CD14-positive monocyte (primary cell): ENCODE measurements at regions not wholly inside any gene's neighbourhood (a gene's known extent, or its start where the extent isn't known, plus 50 kb on each side); places are given as distances from the start of the nearest gene placed in this dataset.

Experiments
- DNase-seq, 3 donors: peaks; one replicate each; pipeline ENCODE4 v3.0.0-alpha.2; 2011 to 2022
- H2AFZ ChIP-seq: 2 replicates; pipeline ENCODE4 v1.6.0; 2012; ENCODE audit warnings: mild to moderate bottlenecking, low read depth, low read length, inconsistent platforms; ENCODE audit not compliant: insufficient read depth, poor library complexity, severe bottlenecking
- H3K27ac ChIP-seq, 2 donors: 1 replicate in 1 of 2; 2 replicates in 1 of 2; pipeline ENCODE4 v1.5.1; 2012 to 2013; ENCODE audit warnings: low read length in 2 of 2, control low read depth in 1 of 2, inconsistent platforms in 1 of 2, low read depth in 1 of 2, mild to moderate bottlenecking in 1 of 2
- H3K27me3 ChIP-seq, 2 donors: one replicate each; pipeline versions ENCODE4 v1.6.0 to v1.6.1; 2011 to 2013; ENCODE audit warnings: low read length in 2 of 2; ENCODE audit not compliant: control insufficient read depth in 2 of 2, insufficient read depth in 2 of 2
- H3K36me3 ChIP-seq, 2 donors: replicated peaks in 1 of 2; 1 replicate in 1 of 2; 2 replicates in 1 of 2; pipeline versions ENCODE4 v1.5.1 to v1.6.1; 2012 to 2013; ENCODE audit warnings: low read length in 2 of 2, control low read depth in 1 of 2, inconsistent platforms in 1 of 2, mild to moderate bottlenecking in 1 of 2; ENCODE audit not compliant: insufficient read depth in 2 of 2, control insufficient read depth in 1 of 2
- H3K4me1 ChIP-seq, 2 donors: 1 replicate in 1 of 2; 2 replicates in 1 of 2; pipeline versions ENCODE4 v1.5.1 to v1.6.1; 2012 to 2013; ENCODE audit warnings: low read length in 2 of 2, control low read depth in 1 of 2, inconsistent platforms in 1 of 2, mild to moderate bottlenecking in 1 of 2, moderate library complexity in 1 of 2; ENCODE audit not compliant: insufficient read depth in 2 of 2, control insufficient read depth in 1 of 2
- H3K4me2 ChIP-seq: replicated peaks from 2 replicates; pipeline ENCODE3; 2012; ENCODE audit warnings: low read length, moderate library complexity, mild to moderate bottlenecking; ENCODE audit not compliant: poor library complexity, severe bottlenecking; ENCODE audit errors: extremely low read depth
- H3K4me3 ChIP-seq, 3 experiments: fragments of 200-600 bp in 1 of 3; sonication (generic) in 1 of 3; replicated peaks in 1 of 3; 1 replicate in 2 of 3; 2 replicates in 1 of 3; pipeline ENCODE4 v1.5.1; 2011 to 2013; ENCODE audit warnings: low read length in 3 of 3, mild to moderate bottlenecking in 3 of 3, control low read depth in 2 of 3, low read depth in 2 of 3, inconsistent platforms in 1 of 3, moderate library complexity in 1 of 3
- H3K79me2 ChIP-seq: 2 replicates; pipeline ENCODE4 v1.6.0; 2012; ENCODE audit warnings: mild to moderate bottlenecking, control low read depth, inconsistent platforms, low read length, moderate library complexity; ENCODE audit not compliant: insufficient read depth
- H3K9ac ChIP-seq: 2 replicates; pipeline ENCODE4 v1.6.0; 2017; ENCODE audit warnings: low read length, mild to moderate bottlenecking; ENCODE audit not compliant: insufficient read depth, poor library complexity, severe bottlenecking
- H3K9me3 ChIP-seq, 2 donors: replicated peaks in 1 of 2; 1 replicate in 1 of 2; 2 replicates in 1 of 2; pipeline versions ENCODE4 v1.5.1 to v1.6.1; 2012 to 2013; ENCODE audit warnings: low read length in 2 of 2, control low read depth in 1 of 2; ENCODE audit not compliant: control insufficient read depth in 1 of 2, insufficient read depth in 1 of 2
- H4K20me1 ChIP-seq: 2 replicates; pipeline ENCODE4 v1.6.0; 2012; ENCODE audit warnings: mild to moderate bottlenecking, low read length, control low read depth, moderate library complexity; ENCODE audit not compliant: insufficient read depth
- H3K27ac Mint-ChIP-seq, 7 donors: one replicate each; pipeline ENCODE4 v1.8.0; 2020; ENCODE audit warnings: mild to moderate bottlenecking in 7 of 7, mixed read lengths in 7 of 7, moderate library complexity in 6 of 7, inconsistent platforms in 2 of 7
- H3K27me3 Mint-ChIP-seq, 3 donors: one replicate each; pipeline ENCODE4 v1.8.0; 2021 to 2022; ENCODE audit warnings: low read depth in 3 of 3, mild to moderate bottlenecking in 3 of 3, mixed read lengths in 3 of 3, moderate library complexity in 3 of 3, inconsistent platforms in 1 of 3
- H3K36me3 Mint-ChIP-seq, 2 donors: one replicate each; pipeline ENCODE4 v1.8.0; 2020; ENCODE audit warnings: mixed read lengths in 2 of 2, inconsistent platforms in 1 of 2, mild to moderate bottlenecking in 1 of 2
- H3K4me1 Mint-ChIP-seq: one replicate; pipeline ENCODE4 v1.8.0; 2020; ENCODE audit warnings: mild to moderate bottlenecking, mixed read lengths
- H3K4me3 Mint-ChIP-seq, 2 donors: one replicate each; pipeline ENCODE4 v1.8.0; 2020; ENCODE audit warnings: mild to moderate bottlenecking in 2 of 2, mixed read lengths in 2 of 2, moderate library complexity in 1 of 2
- H3K9me3 Mint-ChIP-seq, 7 donors: one replicate each; pipeline ENCODE4 v1.8.0; 2020 to 2022; ENCODE audit warnings: mixed read lengths in 7 of 7, mild to moderate bottlenecking in 6 of 7, moderate library complexity in 6 of 7, inconsistent platforms in 2 of 7
- WGBS: methylation state at CpG from one replicate; pipeline ENCODE4 v1.1.5; 2013; ENCODE audit warnings: missing lambda C conversion rate; ENCODE audit not compliant: insufficient coverage; 5-methylcytosine and 5-hydroxymethylcytosine counted together
- intact Hi-C, 2 donors: fragments of 100-400 bp; cut with micrococcal nuclease; formaldehyde crosslinking; loops; one replicate each; pipeline versions ENCODE4 v1.15.0 to v1.15.1; 2023
- TF ChIP-seq, protein P1 (sequence below): fragments of 200-600 bp; IDR thresholded peaks from one replicate; pipeline ENCODE4 v1.8.0; 2022; ENCODE audit warnings: antibody characterized with exemption, mild to moderate bottlenecking

DNA sequence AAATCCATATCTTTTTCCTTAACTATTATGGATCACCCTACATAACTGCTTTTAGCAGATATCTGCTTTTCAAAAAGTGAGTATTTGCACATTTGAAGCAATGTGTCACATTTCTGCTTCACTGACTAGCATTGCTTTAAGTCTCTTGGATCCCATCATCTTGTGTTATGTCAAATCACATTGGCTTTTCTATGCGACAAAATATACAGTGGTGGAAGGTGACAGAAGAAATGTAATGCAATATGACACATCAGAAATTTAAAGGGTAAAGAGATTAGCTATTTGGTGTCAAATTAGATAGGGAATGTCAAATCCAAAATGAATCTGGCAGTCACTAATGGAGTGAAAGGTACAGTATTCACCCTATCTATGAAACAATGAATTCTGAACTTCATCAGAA, 1282.1 kb upstream of the PCDH20 start:
- Histone ChIP-seq H3K9me3 (peaks cover 0 to 2% of the 10 kb centered on the region in 2 donors), H3K27ac (no peak overlapping the region), H3K9ac (no peak overlapping the region), H3K4me2 (no peak overlapping the region), H3K79me2 (no peaks in the 10 kb centered on the region), H2AFZ (no peak overlapping the region), H3K4me3 (no peak overlapping the region), H4K20me1 (no peaks in the 10 kb centered on the region), H3K36me3 (no peaks in the 10 kb centered on the region), H3K27me3 (no peaks in the 10 kb centered on the region), H3K4me1 (no peaks in the 10 kb centered on the region)
- Mint-ChIP-seq H3K36me3 (no peaks in the 10 kb centered on the region), H3K9me3 (peaks cover 0 to 4% (median 0%) of the 10 kb centered on the region in 7 donors), H3K27ac (no peak overlapping the region), H3K4me3 (no peak overlapping the region), H3K4me1 (no peaks in the 10 kb centered on the region), H3K27me3 (no peaks in the 10 kb centered on the region)
- intact Hi-C loops = no loop called here
- no peak for DNase-seq
- TF ChIP-seq, protein P1, sequence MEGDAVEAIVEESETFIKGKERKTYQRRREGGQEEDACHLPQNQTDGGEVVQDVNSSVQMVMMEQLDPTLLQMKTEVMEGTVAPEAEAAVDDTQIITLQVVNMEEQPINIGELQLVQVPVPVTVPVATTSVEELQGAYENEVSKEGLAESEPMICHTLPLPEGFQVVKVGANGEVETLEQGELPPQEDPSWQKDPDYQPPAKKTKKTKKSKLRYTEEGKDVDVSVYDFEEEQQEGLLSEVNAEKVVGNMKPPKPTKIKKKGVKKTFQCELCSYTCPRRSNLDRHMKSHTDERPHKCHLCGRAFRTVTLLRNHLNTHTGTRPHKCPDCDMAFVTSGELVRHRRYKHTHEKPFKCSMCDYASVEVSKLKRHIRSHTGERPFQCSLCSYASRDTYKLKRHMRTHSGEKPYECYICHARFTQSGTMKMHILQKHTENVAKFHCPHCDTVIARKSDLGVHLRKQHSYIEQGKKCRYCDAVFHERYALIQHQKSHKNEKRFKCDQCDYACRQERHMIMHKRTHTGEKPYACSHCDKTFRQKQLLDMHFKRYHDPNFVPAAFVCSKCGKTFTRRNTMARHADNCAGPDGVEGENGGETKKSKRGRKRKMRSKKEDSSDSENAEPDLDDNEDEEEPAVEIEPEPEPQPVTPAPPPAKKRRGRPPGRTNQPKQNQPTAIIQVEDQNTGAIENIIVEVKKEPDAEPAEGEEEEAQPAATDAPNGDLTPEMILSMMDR = no peak
- WGBS = no CpG with 5 or more reads among the region's 1 CpG

DNA sequence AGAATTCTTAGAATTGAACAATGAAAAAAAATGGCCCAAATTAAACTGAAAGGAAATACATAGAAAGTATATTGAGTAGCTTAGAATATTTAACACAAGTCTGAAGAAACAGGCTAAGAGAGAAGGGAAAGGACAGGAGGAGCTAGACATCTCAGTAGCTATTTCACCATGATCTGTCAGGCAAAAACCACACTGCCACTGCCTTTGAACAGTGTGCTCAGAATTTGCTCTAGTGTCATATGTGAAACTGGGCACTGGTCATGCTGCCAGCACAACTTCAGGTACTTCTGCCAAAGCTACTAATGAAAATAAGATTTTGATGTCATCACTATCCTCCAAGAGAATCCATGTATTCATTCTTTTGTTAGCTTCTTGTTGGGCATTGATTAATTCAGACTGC, 1280.8 kb upstream of the PCDH20 start:
- H3K27ac Mint-ChIP-seq = no peak overlapping the region
- no peaks in the 10 kb centered on the region for H3K27me3 ChIP-seq
- H4K20me1 ChIP-seq = no peaks in the 10 kb centered on the region
- H3K9me3 Mint-ChIP-seq = peaks cover 0 to 5% (median 0%) of the 10 kb centered on the region in 7 donors
- no peaks in the 10 kb centered on the region for H3K36me3 ChIP-seq
- no peaks in the 10 kb centered on the region for H3K4me1 Mint-ChIP-seq
- no peaks in the 10 kb centered on the region for H3K27me3 Mint-ChIP-seq
- H3K4me3 Mint-ChIP-seq = no peak overlapping the region
- no peaks in the 10 kb centered on the region for H3K36me3 Mint-ChIP-seq
- no peak overlapping the region for H3K4me2 ChIP-seq
- intact Hi-C loops = no loop called here
- no peak for DNase-seq
- H2AFZ ChIP-seq = no peak overlapping the region
- TF ChIP-seq, protein P1 = no peak
- no peaks in the 10 kb centered on the region for H3K79me2 ChIP-seq
- no peak overlapping the region for H3K27ac ChIP-seq
- peaks cover 0 to 3% of the 10 kb centered on the region in 2 donors for H3K9me3 ChIP-seq
- no peak overlapping the region for H3K9ac ChIP-seq
- H3K4me1 ChIP-seq = no peaks in the 10 kb centered on the region
- no peak overlapping the region for H3K4me3 ChIP-seq
